GM20000 (cell line): ENCODE measurements at regions not wholly inside any gene's neighbourhood (a gene's known extent, or its start where the extent isn't known, plus 50 kb on each side); places are given as distances from the start of the nearest gene placed in this dataset.

Experiments used
- DNase-seq: peaks from one replicate; pipeline ENCODE4 v3.0.0; 2012; ENCODE audit warnings: low spot score
- CTCF ChIP-seq: IDR thresholded peaks from 2 replicates; pipeline ENCODE4 v1.5.1; 2012; ENCODE audit warnings: mild to moderate bottlenecking, control low read depth; ENCODE audit errors: extremely low read depth, missing control alignments

GRCh38 chr14:65320661-65321308, 91.7 kb upstream of the FUT8 start:
- DNase-seq, result no peak

GRCh38 chr14:65321370-65321875, 91.1 kb upstream of the FUT8 start:
- no peak for TF ChIP-seq CTCF
- DNase-seq, result no peak

More at GRCh38 chr14:65320661-65321308, 91.7 kb upstream of the FUT8 start:
- TF ChIP-seq CTCF, result no peak

- no peak for DNase-seq
- no peak for TF ChIP-seq CTCF
Measured at GRCh38 chr14:65329481-65329880, 83.0 kb upstream of the FUT8 start.

- no peak for DNase-seq
- no peak for TF ChIP-seq CTCF
Measured at GRCh38 chr14:65329911-65330310, 82.6 kb upstream of the FUT8 start.

- no peak for TF ChIP-seq CTCF
- no peak for DNase-seq
Measured at GRCh38 chr14:65330416-65330815, 82.1 kb upstream of the FUT8 start.

- no peak for DNase-seq
- TF ChIP-seq CTCF, result no peak
Measured at GRCh38 chr14:65331652-65332051, 80.9 kb upstream of the FUT8 start.

- DNase-seq, result no peak
- no peak for TF ChIP-seq CTCF
Measured at GRCh38 chr14:65332141-65332871, 80.2 kb upstream of the FUT8 start.
